Right ventricle myocardium inferior (tissue), 1 donor: ENCODE measurements at regions not wholly inside any gene's neighbourhood (a gene's known extent, or its start where the extent isn't known, plus 50 kb on each side); places are given as distances from the start of the nearest gene placed in this dataset.
"Not testable (repeated sequence)": the region's sequence is repeated elsewhere in the genome, so short reads cannot be mapped to it uniquely, and the experiment has no call there.

Experiments
- ATAC-seq: fragments of 200-7000 bp; cut with Tn5 transposase; one replicate; pipeline ENCODE4 v1.9.1; 2020; ENCODE audit warnings: mild to moderate bottlenecking, moderate library complexity
- DNase-seq: peaks from one replicate; pipeline ENCODE4 v3.0.0; 2021; ENCODE audit errors: missing footprints
- intact Hi-C: fragments of 100-400 bp; cut with DNase I; formaldehyde crosslinking; loops from one replicate; pipeline ENCODE4 v1.11.0; 2022
- donor health status: DM: no; HTN: yes; CAD: no; lungs with severe emphysema.

GRCh38 chr6:4420160-4420865 lies 284.9 kb upstream of the ECI2 start:
- DNase-seq (no peak), ATAC-seq (no peak)
- intact Hi-C loops: no loop called here

- intact Hi-C loops: no loop called here
- ATAC-seq (no peak), DNase-seq (no peak)
Observed at GRCh38 chr6:4415549-4415948, 280.2 kb upstream of the ECI2 start.

GRCh38 chr6:4414078-4414477 lies 278.7 kb upstream of the ECI2 start:
- DNase-seq, ATAC-seq, intact Hi-C loops: not testable (repeated sequence)

GRCh38 chr6:4413073-4413472 lies 277.7 kb upstream of the ECI2 start:
- intact Hi-C loops: no loop called here
- ATAC-seq: peak; percentile 79
- no peak for DNase-seq

GRCh38 chr6:4412488-4412887 lies 277.1 kb upstream of the ECI2 start:
- intact Hi-C loops: no loop called here
- no peak for DNase-seq
- peak; percentile 85 for ATAC-seq

- intact Hi-C loops: no loop called here
- ATAC-seq: no peak
- no peak for DNase-seq
Observed at GRCh38 chr6:4412077-4412476, 276.7 kb upstream of the ECI2 start.

GRCh38 chr6:4407710-4408109 lies 272.3 kb upstream of the ECI2 start:
- DNase-seq, ATAC-seq, intact Hi-C loops: not testable (repeated sequence)

- DNase-seq (no peak), ATAC-seq (no peak)
- intact Hi-C loops: no loop called here
Observed at GRCh38 chr6:4405621-4406212, 270.3 kb upstream of the ECI2 start.

- intact Hi-C loops: no loop called here
- ATAC-seq: no peak
- DNase-seq: no peak
Observed at GRCh38 chr6:4404415-4404814, 269.0 kb upstream of the ECI2 start.

- intact Hi-C loops: loop anchor here (2.0 kb wide), 2 partner anchors 33 to 45 kb away; no protein-coding TSS in a partner anchor
- no peak for DNase-seq
- ATAC-seq: peak; percentile 72
Observed at GRCh38 chr6:4403828-4404227, 268.5 kb upstream of the ECI2 start.

- intact Hi-C loops: loop anchor here (2.0 kb wide), 2 partner anchors 32 to 44 kb away; no protein-coding TSS in a partner anchor
- ATAC-seq: no peak
- no peak for DNase-seq
Observed at GRCh38 chr6:4403023-4403752, 267.8 kb upstream of the ECI2 start.

- DNase-seq: peak; percentile 68
- intact Hi-C loops: loop anchor here (2.0 kb wide), 2 partner anchors 32 to 44 kb away; no protein-coding TSS in a partner anchor
Observed at GRCh38 chr6:4402477-4402976, 267.2 kb upstream of the ECI2 start.

GRCh38 chr6:4401408-4402368 lies 266.3 kb upstream of the ECI2 start:
- DNase-seq (peak; percentile 69), ATAC-seq (peak; percentile 6)
- intact Hi-C loops: loop anchor here (2.0 kb wide), 2 partner anchors 31 to 43 kb away; no protein-coding TSS in a partner anchor

More at GRCh38 chr6:4402477-4402976, 267.2 kb upstream of the ECI2 start:
- ATAC-seq: peak; percentile 84

GRCh38 chr6:4399656-4400055 lies 264.3 kb upstream of the ECI2 start:
- intact Hi-C loops: no loop called here
- DNase-seq: no peak
- no peak for ATAC-seq

GRCh38 chr6:4398791-4399190 lies 263.4 kb upstream of the ECI2 start:
- intact Hi-C loops: no loop called here
- ATAC-seq (no peak), DNase-seq (no peak)

- ATAC-seq (peak; percentile 87), DNase-seq (no peak)
- intact Hi-C loops: no loop called here
Observed at GRCh38 chr6:4397307-4397706, 261.9 kb upstream of the ECI2 start.

- no peak for DNase-seq
- no peak for ATAC-seq
- intact Hi-C loops: no loop called here
Observed at GRCh38 chr6:4396044-4396443, 260.7 kb upstream of the ECI2 start.

GRCh38 chr6:4395386-4395785 lies 260.0 kb upstream of the ECI2 start:
- intact Hi-C loops: no loop called here
- DNase-seq: no peak
- no peak for ATAC-seq
